Putamen (tissue), 1 donor: ENCODE measurements at regions not wholly inside any gene's neighbourhood (a gene's known extent, or its start where the extent isn't known, plus 50 kb on each side); places are given as distances from the start of the nearest gene placed in this dataset.

Experiments
- DNase-seq: peaks from one replicate; pipeline ENCODE4 v3.0.0-alpha.2; 2016; ENCODE audit warnings: low spot score

DNA sequence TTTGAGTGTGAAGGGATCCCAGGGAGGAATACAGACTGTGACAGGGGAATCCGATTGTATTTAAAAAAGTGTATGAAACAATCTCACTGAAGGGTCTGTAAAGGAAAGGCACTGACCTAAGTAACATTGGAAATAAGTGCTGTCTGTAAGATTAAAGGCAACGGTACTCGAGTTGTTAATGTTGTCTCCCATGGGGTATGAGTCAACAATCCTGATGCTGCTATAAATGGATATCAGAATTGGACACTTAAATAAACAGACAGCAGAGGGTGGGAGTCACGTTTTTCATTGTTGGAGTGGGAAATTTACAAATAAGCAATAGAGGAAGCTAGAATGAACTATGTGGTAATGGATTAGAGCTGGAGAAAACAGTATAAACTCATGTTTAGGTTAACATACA is 452.4 kb upstream of the RGPD4 start:
- DNase-seq, result no peak

DNA sequence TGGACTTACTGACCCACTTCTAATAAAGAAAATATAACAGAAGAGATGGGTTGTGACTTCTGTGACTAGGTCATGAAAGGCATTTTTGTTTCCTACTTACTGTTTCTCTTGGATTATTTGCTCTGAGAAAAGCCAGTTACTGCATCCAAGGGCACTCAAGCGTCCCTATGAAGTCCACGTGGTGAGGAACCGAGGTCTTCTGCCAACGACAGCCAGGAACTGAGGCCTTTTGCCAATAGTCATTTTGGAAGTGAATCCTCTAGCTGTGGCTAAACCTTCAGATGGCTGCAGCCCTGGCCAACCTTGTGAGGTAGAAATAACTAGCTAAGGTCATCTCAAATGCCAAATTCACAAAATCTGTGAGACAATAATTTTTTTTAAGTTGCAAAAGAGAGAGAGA is 449.8 kb upstream of the RGPD4 start:
- DNase-seq, result no peak

DNA sequence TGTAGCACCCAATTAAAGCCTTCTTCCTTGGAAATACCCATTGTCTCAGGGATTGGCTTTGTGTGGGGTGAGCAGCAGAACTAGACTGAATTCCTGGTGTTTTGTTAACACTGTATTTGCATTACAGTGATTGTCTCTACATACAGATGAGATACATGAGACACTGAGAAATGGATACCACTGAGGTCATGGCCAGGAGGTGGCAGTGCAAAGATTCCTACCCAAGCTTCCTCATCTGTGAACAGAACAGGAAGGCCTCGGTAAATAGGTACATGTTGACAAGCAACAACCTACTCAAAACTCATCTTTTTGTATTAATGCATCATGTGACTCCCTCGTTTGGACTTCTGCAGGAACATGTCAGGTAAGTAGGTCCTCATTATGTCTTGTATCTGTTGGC is 445.8 kb upstream of the RGPD4 start:
- DNase-seq, result no peak

DNA sequence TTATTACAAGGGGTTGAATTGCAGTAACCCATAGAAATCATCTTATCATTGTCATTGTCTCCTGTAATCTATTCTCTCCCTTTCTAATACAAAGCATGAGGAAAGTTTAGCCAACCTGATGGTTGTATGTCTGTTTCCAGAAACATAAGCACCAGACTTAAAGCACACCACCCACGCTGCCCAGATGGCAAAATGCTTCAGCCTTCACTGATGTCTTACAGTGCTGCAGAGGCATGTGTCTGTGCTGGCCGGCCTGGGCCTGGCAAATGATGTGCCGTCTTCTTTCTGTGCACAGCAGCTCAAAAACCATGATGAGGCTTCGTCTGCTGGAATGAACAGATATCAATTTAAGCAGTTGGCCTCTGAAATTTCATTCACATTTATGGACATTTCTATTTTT is 443.0 kb upstream of the RGPD4 start:
- no peak for DNase-seq

DNA sequence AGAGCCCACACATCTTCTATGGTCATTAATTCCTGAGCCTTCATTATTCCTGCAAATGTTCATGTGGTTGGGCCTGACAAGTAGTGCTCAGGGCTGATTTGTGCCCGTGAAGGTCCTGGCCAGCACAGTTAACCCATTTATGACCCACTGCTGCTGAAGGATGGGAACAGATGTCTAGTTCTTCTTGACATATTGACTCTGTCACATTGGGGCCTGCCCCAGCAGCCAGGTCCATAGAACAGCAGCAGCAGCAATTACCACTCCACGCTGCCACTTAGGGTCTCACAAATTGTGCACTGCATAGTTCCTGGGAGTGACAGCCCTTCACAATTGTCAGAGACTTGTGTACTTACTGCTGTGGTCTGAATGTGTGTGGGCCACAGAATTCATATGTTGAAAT is 442.3 kb upstream of the RGPD4 start:
- DNase-seq, result no peak

DNA sequence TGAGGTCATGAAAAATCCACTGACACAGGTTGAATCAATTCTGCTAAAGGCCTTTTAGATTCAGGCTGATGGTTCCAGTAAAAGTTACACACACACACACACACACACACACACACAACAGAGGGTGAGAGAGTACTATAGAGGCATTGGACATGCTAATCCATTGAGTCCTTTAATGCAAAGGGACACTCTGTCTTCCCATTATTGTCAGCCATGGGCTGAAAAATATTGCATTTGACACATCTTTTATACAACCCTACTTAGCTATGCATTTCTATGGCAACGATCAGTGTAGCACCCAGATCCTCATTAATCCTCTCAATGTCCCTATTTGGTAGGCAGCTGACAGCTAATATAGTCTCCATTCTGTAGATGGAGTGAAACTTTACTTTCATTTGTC is 440.8 kb upstream of the RGPD4 start:
- DNase-seq, result no peak

DNA sequence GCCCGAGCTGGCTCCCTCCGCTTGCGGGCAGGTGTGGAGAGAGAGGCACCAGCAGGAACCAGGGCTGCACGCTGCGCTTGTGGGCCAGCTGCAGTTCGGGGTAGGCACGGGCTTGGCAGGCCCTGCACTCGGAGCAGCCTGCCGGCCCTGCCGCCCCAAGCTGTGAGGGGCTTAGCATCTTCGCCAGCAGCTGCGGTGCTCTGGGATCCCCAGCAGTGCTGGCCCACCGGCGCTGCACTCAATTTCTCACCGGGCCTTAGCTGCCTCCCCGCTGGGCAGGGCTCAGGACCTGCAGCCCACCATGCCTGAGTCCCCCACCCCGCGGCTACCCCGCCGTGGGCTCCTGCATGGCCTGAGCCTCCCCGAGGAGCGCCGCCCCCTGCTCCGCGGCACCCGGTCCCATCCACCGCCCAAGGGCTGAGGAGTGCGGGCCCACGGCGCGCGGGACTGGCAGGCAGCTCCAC is 434.4 kb upstream of the RGPD4 start:
- DNase-seq, result no peak

DNA sequence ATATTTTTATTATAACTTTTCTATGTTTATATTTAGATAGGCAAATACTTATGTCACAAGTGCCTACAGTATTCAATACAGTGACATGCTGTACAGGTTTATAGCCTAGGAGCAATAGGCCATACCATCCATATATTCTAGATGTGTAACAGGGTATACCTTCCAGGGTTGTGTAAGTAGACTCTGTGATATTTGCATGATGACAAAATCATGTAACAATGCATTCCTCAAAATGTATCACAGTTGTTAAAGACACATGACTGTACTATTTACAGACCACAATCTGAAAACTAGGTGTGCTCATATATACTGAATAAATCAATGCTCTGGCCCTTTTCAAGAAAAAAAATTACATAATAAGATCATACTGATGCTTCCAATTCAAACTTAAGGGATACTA is 433.2 kb upstream of the RGPD4 start:
- DNase-seq, result no peak

DNA sequence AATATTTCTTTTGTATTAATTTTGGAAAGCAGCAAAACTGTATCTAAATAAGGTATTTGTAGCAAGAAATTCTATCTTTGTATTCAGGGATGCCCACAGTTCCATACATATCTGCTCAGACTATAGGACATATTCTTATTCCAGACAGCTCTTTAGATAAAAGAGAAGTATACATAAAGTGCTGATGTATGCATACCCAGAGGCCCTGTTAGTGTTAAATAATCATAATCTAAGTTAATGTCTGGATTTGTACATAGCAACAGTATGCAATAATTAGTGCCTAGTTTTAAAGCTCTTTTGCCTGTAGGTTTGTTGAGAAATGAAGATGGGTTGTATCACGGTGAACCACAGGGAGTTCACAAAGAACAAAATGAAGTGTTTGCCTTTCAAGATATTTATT is 428.0 kb upstream of the RGPD4 start:
- DNase-seq, result no peak

DNA sequence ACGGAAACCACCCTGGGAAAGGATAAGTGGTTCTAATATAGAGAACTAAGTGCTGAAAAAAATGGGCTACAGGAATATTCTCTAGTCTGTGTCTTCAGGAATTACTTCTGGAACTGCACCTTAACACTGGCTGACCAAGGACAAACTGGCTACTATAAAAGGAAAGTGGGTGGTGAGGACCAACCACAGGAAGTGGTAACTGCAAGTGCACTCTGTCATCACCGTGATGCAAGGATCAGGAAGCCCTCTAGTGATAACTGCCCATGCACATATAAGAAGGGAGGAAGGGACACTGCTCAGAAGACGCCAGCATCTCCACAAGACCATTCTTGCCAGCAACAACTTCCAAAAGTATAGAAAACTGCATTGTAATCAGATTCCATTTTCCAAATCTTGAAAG is 424.4 kb upstream of the RGPD4 start:
- no peak for DNase-seq

DNA sequence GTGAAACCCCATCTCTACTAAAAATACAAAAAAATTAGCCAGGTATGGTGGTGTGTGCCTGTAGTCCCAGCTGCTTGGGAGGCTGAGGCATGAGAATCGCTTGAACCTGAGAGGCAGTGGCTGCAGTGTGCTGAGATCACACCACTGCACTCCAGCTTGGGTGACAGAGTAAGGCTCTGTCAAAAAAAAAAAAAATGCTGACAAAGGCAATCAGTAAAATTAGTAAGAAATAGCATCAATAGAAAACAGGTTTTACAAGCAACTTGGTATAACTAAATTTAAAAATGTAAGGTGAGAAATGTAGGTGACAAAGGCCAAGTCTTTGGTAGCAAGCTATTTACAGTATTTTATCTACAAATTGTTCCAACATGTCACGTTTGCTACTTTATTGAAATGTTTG is 421.4 kb upstream of the RGPD4 start:
- no peak for DNase-seq

DNA sequence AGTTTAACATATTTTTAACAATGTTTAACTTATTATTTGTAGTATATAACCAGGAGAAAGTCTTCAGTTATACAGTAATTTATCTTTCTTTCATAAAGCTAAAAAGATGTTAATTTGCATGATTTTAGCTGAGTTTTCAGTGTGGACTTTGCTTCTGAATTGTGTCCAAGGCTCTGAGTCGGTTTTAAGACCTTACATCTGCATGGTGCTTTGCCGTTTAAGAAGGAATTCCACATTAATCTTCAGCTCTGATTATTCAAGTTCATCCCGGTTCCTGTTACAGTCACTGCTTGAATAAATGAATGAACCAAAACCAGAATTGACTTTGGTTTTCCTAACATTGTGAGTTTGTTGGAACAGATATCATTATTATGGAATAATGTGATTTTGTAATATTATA is 419.7 kb upstream of the RGPD4 start:
- DNase-seq, result no peak

DNA sequence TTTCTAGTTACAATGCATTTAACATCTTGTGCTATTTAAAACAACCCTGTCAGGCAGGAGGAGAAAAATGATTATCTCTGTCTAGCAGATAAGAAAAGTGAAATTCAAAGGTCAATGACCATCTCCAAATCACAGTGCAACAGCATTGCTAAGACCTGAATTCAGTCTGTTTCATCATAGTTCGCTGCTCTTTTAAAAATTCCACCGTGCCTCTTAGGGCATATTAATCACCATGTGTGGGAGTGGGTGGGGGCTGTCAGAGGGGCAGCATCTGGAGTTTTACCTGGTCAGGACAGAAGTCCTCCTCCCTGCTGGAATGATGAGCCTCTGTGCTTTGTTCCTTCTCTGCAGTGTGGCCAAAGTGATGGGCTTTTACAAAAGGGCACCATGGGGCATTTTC is 418.7 kb upstream of the RGPD4 start:
- DNase-seq, result no peak

DNA sequence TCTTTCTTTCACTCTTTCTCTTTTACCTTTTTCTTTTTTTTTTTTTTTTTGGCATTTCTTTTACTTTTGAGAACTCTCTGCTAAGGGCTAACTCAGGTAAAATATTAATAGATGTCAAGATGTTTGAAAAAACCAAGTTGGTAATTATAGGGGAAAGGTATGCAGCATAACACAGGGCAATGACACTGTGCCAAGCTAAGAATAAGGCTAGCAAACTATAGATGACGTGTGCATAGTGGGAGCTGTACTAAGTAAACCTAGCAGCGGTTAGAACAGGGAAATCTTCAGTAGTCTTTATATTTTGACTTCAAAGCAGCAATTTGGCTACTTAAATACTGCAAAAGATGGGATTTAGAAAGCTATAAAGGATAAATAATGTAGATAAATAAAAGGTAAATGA is 415.4 kb upstream of the RGPD4 start:
- DNase-seq, result no peak

DNA sequence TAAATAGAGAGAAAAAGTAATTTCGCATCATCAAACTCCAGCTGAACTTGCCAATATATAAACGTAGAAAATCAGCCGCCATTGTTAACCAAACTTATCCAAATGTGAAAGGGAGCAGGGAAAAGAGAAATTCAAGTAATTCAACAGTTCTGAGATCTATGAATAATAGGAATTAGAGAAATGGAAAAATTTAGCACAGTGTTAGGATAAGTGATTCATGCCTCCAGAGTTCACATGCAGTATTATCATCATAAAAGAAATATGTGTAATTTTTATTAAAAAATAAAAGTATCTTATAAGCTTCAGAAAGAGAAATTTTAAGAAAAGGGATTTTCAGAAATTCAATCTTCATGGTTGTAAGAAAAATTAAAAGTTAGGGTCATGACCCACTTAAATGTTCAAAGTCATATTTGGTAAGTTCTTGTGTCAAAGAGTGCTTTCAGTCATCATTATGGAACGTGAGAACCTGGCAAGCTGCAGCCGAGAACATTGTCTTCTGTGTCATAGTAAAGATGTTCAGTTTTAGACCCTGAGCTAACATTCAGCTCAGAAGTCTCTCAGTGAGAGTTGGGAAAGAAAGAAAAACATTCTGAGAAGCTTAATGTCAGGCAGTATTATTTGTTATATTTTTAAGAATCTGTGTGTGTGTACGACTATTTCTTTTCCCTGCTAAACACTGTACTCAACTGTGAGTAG is 414.3 kb upstream of the RGPD4 start:
- no peak for DNase-seq

DNA sequence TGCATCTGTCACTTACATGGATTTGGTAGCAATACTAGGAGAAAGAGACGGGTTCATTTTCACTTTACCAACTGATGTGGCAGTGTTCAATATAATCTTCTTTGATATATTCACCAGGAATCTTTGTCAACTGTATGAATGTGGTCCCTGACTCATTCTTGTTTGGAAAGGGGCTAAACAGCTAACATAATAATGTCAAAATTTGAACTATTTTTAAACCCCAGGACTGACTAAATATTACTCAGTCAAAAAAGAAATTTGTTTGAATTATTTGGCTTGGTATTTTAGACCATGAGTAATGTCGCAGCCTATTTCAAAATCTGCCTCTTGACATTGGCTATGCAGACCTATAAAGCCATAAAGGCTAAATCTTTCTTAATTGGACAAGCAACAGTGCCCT is 413.7 kb upstream of the RGPD4 start:
- DNase-seq, result no peak

DNA sequence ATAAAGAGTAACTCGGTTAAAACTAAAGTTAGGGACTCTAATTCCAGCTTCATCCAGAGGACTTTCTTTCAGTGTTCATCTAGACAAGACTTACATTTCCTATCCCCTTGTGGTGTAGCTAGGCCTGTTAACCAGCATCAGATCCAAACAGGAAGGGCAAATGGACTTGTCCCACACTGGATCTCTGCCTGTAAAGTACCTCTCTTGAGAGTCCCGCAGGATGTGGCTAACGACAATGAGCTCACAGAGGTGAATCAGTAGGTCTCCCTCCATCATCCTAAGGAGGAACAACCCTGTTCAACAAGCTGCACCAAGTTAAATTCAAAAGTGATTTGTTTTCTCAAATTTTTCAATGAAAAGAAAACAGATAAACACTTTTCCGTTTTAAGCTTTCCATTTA is 412.3 kb upstream of the RGPD4 start:
- DNase-seq, result no peak

DNA sequence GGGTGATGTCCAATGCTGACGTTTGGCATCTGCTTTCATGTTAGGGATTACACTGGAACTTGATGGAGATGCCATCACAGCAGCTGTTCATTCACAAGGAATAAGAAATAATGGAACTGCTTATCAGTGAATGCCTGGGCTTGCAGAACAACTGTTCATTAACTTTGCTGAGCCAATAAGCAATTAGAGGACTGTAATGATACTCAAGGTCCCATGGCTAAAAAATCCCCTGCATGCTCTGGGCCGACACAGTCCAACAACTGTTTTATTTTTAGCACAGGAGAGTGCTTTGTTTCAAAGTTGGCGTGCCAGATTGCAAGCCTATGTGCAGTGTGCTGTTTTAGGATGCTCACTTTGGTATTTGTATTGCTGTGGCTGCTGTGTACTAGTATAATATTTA is 408.0 kb upstream of the RGPD4 start:
- no peak for DNase-seq

DNA sequence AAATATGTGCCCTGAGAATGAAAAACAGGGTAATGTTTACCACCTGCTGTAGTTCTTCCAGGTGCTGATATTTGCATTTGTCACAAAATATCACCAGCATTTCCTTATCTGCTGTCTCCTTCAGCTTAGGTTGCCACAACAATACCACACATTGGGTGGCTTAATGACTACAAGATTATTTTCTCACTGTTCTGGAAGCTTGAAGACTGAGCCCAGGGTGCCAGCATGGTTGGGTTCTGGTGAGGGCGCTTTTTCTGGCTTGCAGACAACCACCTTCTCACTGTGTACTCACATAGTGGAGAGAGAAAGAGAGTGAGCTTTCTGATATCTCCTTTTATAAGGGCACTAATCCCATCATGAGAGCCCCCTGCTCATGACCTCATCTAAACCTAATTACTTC is 407.5 kb upstream of the RGPD4 start:
- DNase-seq, result no peak

DNA sequence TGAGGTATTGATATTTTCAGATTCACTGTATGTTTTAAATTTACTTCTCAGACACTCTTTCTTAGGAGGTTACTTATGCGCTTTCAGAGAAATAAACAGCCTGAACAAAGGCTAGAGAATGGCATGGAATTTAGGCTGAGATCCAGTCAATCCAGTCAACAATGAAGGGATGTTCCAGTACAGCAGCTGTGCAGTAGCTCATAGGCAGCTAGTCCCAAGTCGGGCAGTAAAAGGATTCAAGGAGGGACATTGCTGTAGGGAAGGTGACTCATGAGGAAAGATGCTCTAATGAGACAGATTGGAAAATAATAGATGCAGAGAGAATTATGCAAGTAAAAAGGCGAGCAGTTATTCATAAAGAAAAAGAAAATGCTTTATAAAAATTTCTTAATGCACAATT is 397.9 kb upstream of the RGPD4 start:
- DNase-seq, result no peak

DNA sequence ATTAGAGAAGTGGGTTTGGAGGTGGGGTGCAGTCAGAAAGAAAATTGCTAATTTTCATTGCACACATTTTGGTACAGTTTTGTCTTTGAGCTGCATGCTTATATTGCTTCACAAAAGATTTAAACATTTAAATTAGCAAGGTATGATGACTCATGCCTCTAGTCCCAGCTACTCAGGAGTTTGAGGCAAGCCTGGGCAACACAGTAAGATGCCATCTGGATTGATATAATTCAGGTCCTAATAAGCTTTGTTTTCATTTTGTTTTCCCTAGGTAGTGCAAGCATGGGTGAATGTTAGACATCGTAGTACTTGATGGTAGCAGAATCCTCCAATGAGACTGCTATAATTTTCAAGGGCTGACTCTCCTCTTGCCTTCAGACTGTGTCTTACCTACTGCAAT is 396.7 kb upstream of the RGPD4 start:
- no peak for DNase-seq

DNA sequence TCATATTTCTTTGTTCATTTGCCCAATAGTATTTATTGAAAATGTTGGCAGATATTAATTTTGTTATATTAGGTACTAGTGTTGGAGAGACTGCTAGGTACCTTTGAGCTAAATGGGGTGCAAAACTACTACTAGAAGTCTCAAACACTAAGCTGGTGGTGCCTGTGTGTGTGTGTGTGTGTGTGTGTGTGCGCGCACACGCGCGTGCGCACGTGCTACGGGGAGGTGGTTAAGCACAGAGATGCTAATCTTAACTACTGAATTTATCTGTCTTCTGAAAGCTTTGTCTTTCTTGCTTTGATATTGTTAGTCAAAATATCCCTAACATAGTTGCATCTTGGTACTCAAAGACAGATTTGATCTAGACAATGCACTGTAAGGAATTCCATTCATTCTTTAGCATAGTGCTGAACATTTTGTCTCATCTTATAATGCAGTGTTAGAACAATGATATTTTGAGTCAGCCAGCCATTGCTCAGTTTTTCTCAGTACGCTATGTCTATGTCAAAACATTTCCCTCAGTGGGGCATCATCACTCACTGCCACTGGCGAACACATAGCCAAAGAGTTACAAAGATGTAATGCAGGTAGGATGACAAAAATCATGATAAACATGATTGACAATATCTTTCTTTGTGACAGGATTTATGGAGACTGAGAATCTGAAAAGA is 396.0 kb upstream of the RGPD4 start:
- no peak for DNase-seq

DNA sequence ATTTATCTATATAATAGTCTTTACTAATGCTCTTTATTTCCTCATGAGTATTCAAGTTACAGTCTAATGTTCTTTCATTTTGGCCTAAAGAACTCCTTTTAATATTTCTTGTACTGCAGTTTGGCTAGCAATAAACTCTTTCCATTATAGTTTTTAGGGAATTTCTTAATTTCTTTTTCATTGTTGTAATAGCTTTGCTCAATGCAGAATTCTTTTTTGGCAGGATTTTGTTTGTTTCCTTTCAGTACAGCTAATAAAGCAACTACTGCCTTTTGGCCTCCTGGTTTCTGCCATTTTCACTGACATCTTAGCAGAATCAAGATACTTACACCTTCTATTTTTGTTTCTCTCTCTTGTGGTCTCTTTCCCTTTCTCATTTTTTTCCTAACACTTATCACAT is 390.4 kb upstream of the RGPD4 start:
- DNase-seq, result no peak

DNA sequence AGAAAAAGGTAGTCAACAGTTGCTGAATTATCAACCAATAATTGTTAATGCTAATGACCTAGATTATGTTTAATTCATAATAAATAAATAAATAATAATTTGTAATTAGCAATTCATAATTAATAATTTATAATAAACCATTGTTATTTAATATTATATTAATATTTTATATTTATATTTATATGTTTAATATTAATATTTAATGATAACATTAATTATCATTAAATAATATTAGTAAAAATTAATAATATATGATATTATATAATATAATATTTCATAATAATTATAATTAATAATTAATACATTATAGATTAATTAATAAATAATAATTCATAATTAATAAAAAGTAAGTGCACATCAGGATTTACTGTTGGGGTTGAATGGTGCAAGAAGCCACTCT is 389.4 kb upstream of the RGPD4 start:
- DNase-seq, result no peak
